H9 (cell line): ENCODE measurements at regions not wholly inside any gene's neighbourhood (a gene's known extent, or its start where the extent isn't known, plus 50 kb on each side); places are given as distances from the start of the nearest gene placed in this dataset.

Source experiments
- DNase-seq: peaks from one replicate; pipeline ENCODE4 v3.0.0-alpha.2; 2017
- H2AFZ ChIP-seq: one replicate; pipeline ENCODE4 v1.6.1; 2013; ENCODE audit warnings: mild to moderate bottlenecking, low read length, control low read depth, moderate library complexity
- H2AK5ac ChIP-seq: 2 replicates; pipeline ENCODE4 v1.6.1; 2013; ENCODE audit warnings: low read length, control low read depth, mixed read lengths; ENCODE audit not compliant: insufficient read length
- H2BK120ac ChIP-seq: one replicate; pipeline ENCODE4 v1.6.1; 2013; ENCODE audit warnings: low read depth, mild to moderate bottlenecking, low read length, control low read depth, inconsistent platforms; ENCODE audit not compliant: poor library complexity, severe bottlenecking
- H2BK12ac ChIP-seq: 2 replicates; pipeline ENCODE4 v1.6.1; 2013; ENCODE audit warnings: low read length, control low read depth, mixed read lengths, low read depth; ENCODE audit not compliant: insufficient read length
- H2BK15ac ChIP-seq: 2 replicates; pipeline ENCODE4 v1.6.1; 2013; ENCODE audit warnings: low read depth, low read length, control low read depth
- H2BK20ac ChIP-seq: one replicate; pipeline ENCODE4 v1.6.1; 2013; ENCODE audit warnings: low read depth, mild to moderate bottlenecking, low read length, control low read depth, inconsistent platforms; ENCODE audit not compliant: poor library complexity, severe bottlenecking
- H2BK5ac ChIP-seq: 2 replicates; pipeline ENCODE4 v1.6.1; 2013; ENCODE audit warnings: low read length, control low read depth, mixed read lengths; ENCODE audit not compliant: insufficient read length
- H3K14ac ChIP-seq: 2 replicates; pipeline ENCODE4 v1.6.1; 2013; ENCODE audit warnings: low read length, control low read depth; ENCODE audit not compliant: insufficient read depth
- H3K18ac ChIP-seq: 2 replicates; pipeline ENCODE4 v1.6.1; 2013; ENCODE audit warnings: low read depth, mild to moderate bottlenecking, mixed read lengths, low read length, control low read depth; ENCODE audit not compliant: insufficient read length
- H3K23ac ChIP-seq: 2 replicates; pipeline ENCODE4 v1.6.1; 2013; ENCODE audit warnings: low read length, control low read depth, mixed read lengths, low read depth; ENCODE audit not compliant: insufficient read length
- H3K23me2 ChIP-seq: 2 replicates; pipeline ENCODE4 v1.6.1; 2013; ENCODE audit warnings: low read depth, mild to moderate bottlenecking, mixed read lengths, low read length, control low read depth; ENCODE audit not compliant: insufficient read length, poor library complexity, severe bottlenecking
- H3K27ac ChIP-seq: 2 replicates; pipeline ENCODE4 v1.5.1; 2013; ENCODE audit warnings: low read length, control low read depth, mixed read lengths, low read depth; ENCODE audit not compliant: insufficient read length
- H3K27me3 ChIP-seq: 2 replicates; pipeline ENCODE4 v1.6.1; 2013; ENCODE audit warnings: low read length, control low read depth, inconsistent platforms; ENCODE audit not compliant: insufficient read depth
- H3K4ac ChIP-seq: 2 replicates; pipeline ENCODE4 v1.6.1; 2013; ENCODE audit warnings: low read depth, mild to moderate bottlenecking, control low read depth, inconsistent platforms, low read length, moderate library complexity
- H3K4me1 ChIP-seq: 2 replicates; pipeline ENCODE4 v1.6.1; 2013; ENCODE audit warnings: low read length, control low read depth, inconsistent platforms; ENCODE audit not compliant: insufficient read depth
- H3K4me2 ChIP-seq: 2 replicates; pipeline ENCODE4 v1.6.1; 2013; ENCODE audit warnings: low read length, control low read depth, mixed read lengths; ENCODE audit not compliant: insufficient read length, insufficient read depth
- H3K56ac ChIP-seq: 2 replicates; pipeline ENCODE4 v1.6.1; 2013; ENCODE audit warnings: low read depth, mild to moderate bottlenecking, mixed read lengths, low read length, control low read depth; ENCODE audit not compliant: insufficient read length
- H3K79me1 ChIP-seq: 2 replicates; pipeline ENCODE4 v1.6.1; 2013; ENCODE audit warnings: low read depth, mild to moderate bottlenecking, moderate library complexity, low read length, control low read depth, inconsistent platforms; ENCODE audit not compliant: insufficient read depth, poor library complexity, severe bottlenecking
- H3K79me2 ChIP-seq: 2 replicates; pipeline ENCODE4 v1.6.1; 2013; ENCODE audit warnings: low read length, control low read depth, inconsistent platforms; ENCODE audit not compliant: insufficient read depth
- H3K9ac ChIP-seq: 2 replicates; pipeline ENCODE4 v1.6.1; 2013; ENCODE audit warnings: low read length, control low read depth, mixed read lengths; ENCODE audit not compliant: insufficient read length; ENCODE audit errors: extremely low read depth
- H3K9me3 ChIP-seq: one replicate; pipeline ENCODE4 v1.6.1; 2013; ENCODE audit warnings: low read depth, low read length, inconsistent platforms; ENCODE audit not compliant: control insufficient read depth
- H3T11ph ChIP-seq: one replicate; pipeline ENCODE4 v1.6.1; 2013; ENCODE audit warnings: mild to moderate bottlenecking, low read length, control low read depth, inconsistent platforms
- H4K20me1 ChIP-seq: one replicate; pipeline ENCODE4 v1.6.1; 2013; ENCODE audit not compliant: control insufficient read depth, insufficient read length, insufficient read depth
- H4K5ac ChIP-seq: 2 replicates; pipeline ENCODE4 v1.6.1; 2013; ENCODE audit warnings: low read depth, mild to moderate bottlenecking, mixed read lengths, low read length, control low read depth; ENCODE audit not compliant: insufficient read length
- H4K8ac ChIP-seq: replicated peaks from 2 replicates; pipeline ENCODE4 v1.6.1; 2013; ENCODE audit warnings: low read length, control low read depth, mixed read lengths, low read depth; ENCODE audit not compliant: insufficient read length
- H4K91ac ChIP-seq: 2 replicates; pipeline ENCODE4 v1.6.1; 2013; ENCODE audit warnings: low read depth, mild to moderate bottlenecking, moderate library complexity, mixed read lengths, low read length, control low read depth; ENCODE audit not compliant: insufficient read length
- H3K27ac Mint-ChIP-seq, 3 experiments: 2 replicates in 2 of 3; 3 replicates in 1 of 3; pipeline ENCODE4 v1.8.0; 2020 to 2021; ENCODE audit warnings: mixed read lengths in 3 of 3, mild to moderate bottlenecking in 1 of 3, moderate library complexity in 1 of 3
- H3K27me3 Mint-ChIP-seq: 2 replicates; pipeline ENCODE4 v1.8.0; 2021; ENCODE audit warnings: low read depth, mild to moderate bottlenecking, moderate library complexity, mixed read lengths
- H3K36me3 Mint-ChIP-seq, 3 experiments: 2 replicates in 2 of 3; 3 replicates in 1 of 3; pipeline ENCODE4 v1.8.0; 2020 to 2021; ENCODE audit warnings: low read depth in 3 of 3, mixed read lengths in 3 of 3; ENCODE audit not compliant: insufficient read depth in 1 of 3
- H3K4me1 Mint-ChIP-seq, 2 experiments: 2 replicates each; pipeline ENCODE4 v1.8.0; 2020; ENCODE audit warnings: mixed read lengths in 2 of 2
- H3K4me3 Mint-ChIP-seq, 2 experiments: 2 replicates in 1 of 2; 3 replicates in 1 of 2; pipeline ENCODE4 v1.8.0; 2020 to 2021; ENCODE audit warnings: mild to moderate bottlenecking in 2 of 2, mixed read lengths in 2 of 2, moderate library complexity in 1 of 2
- H3K9me3 Mint-ChIP-seq, 2 experiments: 2 replicates in 1 of 2; 3 replicates in 1 of 2; pipeline ENCODE4 v1.8.0; 2020; ENCODE audit warnings: mild to moderate bottlenecking in 2 of 2, mixed read lengths in 2 of 2, moderate library complexity in 1 of 2
- WGBS: extraction: QIAGEN DNeasy Blood & Tissue Kit; methylation state at CpG from one replicate; pipeline ENCODE4 v1.1.7; 2013; ENCODE audit warnings: missing lambda C conversion rate, low lambda C conversion rate, mixed read lengths; ENCODE audit not compliant: insufficient read length; ENCODE audit errors: extremely low coverage; 5-methylcytosine and 5-hydroxymethylcytosine counted together
- TF ChIP-seq, protein P1 (sequence below): fragments of 200-600 bp; sonication (generic); conservative IDR thresholded peaks from 3 replicates; pipeline ENCODE4 v1.8.0; 2021; ENCODE audit warnings: antibody characterized with exemption, mild to moderate bottlenecking

DNA sequence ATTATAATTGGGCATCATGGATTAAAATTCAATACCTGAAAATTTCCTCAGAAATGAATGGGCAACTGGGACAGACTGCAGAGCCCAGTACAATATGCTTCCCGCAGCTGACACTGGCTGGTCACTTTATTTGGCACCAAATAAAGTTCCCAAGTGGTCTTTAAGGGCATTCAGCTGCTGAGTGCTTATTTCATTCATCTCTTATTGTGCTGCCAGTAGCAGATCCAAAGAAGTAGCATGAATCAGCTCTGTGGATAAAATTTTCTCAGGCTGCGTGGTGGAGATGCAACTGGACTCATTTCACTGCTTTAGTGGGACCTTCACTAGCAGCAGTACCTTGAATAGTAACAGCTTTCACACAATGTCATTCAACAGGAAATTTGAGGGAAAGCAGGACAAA, 226.3 kb upstream of the ADGRL2 start:
- H2BK5ac ChIP-seq = no peak overlapping the region
- H4K20me1 ChIP-seq = no peaks in the 10 kb centered on the region
- no peaks in the 10 kb centered on the region for H3K27me3 Mint-ChIP-seq
- no peak overlapping the region for H2BK120ac ChIP-seq
- no peak overlapping the region for H3K4me2 ChIP-seq
- no peak overlapping the region for H3K27ac Mint-ChIP-seq
- H3K4me3 Mint-ChIP-seq = no peak overlapping the region
- no peak overlapping the region for H3K56ac ChIP-seq
- H4K5ac ChIP-seq = no peak overlapping the region
- H3K23ac ChIP-seq = no peak overlapping the region
- no peaks in the 10 kb centered on the region for H3K27me3 ChIP-seq
- DNase-seq = no peak
- TF ChIP-seq, protein P1, sequence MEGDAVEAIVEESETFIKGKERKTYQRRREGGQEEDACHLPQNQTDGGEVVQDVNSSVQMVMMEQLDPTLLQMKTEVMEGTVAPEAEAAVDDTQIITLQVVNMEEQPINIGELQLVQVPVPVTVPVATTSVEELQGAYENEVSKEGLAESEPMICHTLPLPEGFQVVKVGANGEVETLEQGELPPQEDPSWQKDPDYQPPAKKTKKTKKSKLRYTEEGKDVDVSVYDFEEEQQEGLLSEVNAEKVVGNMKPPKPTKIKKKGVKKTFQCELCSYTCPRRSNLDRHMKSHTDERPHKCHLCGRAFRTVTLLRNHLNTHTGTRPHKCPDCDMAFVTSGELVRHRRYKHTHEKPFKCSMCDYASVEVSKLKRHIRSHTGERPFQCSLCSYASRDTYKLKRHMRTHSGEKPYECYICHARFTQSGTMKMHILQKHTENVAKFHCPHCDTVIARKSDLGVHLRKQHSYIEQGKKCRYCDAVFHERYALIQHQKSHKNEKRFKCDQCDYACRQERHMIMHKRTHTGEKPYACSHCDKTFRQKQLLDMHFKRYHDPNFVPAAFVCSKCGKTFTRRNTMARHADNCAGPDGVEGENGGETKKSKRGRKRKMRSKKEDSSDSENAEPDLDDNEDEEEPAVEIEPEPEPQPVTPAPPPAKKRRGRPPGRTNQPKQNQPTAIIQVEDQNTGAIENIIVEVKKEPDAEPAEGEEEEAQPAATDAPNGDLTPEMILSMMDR = no peak
- H3K14ac ChIP-seq = no peak overlapping the region
- peak overlapping the region; percentile 45 for H2BK20ac ChIP-seq
- no CpG with 5 or more reads among the region's 2 CpGs for WGBS
- H3K79me1 ChIP-seq = no peaks in the 10 kb centered on the region
- no peak overlapping the region for H2BK12ac ChIP-seq
- no peak overlapping the region for H3K18ac ChIP-seq
- H2BK15ac ChIP-seq = no peak overlapping the region
- H2AK5ac ChIP-seq = no peak overlapping the region
- no peaks in the 10 kb centered on the region for H3K36me3 Mint-ChIP-seq
- H3K9ac ChIP-seq = no peak overlapping the region
- H3K9me3 ChIP-seq = no peaks in the 10 kb centered on the region
- peaks cover 22 to 25% of the 10 kb centered on the region in 2 experiments for H3K4me1 Mint-ChIP-seq
- H3T11ph ChIP-seq = no peak overlapping the region
- no peaks in the 10 kb centered on the region for H3K23me2 ChIP-seq
- no peaks in the 10 kb centered on the region for H3K79me2 ChIP-seq
- H3K4me1 ChIP-seq = no peaks in the 10 kb centered on the region
- H4K8ac ChIP-seq = no peak overlapping the region
- no peaks in the 10 kb centered on the region for H3K9me3 Mint-ChIP-seq
- no peak overlapping the region for H3K4ac ChIP-seq
- H3K27ac ChIP-seq = no peak overlapping the region
- H4K91ac ChIP-seq = no peak overlapping the region
- no peak overlapping the region for H2AFZ ChIP-seq
